ENCODE measurements at regions not wholly inside any gene's neighbourhood (a gene's known extent, or its start where the extent isn't known, plus 50 kb on each side); places are given as distances from the start of the nearest gene placed in this dataset.

DNA sequence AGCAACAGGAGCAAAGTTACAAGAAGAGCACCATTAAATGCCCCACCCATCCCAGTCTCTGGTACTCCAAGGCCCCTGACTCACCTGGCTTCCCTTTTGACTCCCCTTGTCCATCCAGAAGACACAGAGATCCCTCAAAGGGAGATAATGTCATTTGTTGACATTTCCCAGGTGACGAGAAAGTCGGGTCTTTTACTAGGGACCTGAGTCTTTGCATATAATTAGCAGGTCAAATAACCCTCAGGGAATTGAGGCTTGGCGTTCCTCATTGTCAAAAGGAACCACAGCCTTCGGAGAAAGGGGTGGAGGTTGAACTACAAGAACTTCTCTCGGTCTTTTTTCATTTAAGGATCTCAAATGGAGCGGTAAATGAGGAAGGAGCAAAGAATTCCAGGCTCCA lies 133.2 kb downstream of the PROX1 start:
- peaks cover 11% of the 10 kb centered on the region for H3K36me3 Mint-ChIP-seq
- H3K4me3 Mint-ChIP-seq, result no peak overlapping the region
- no peak overlapping the region for H3K27ac Mint-ChIP-seq
- TF ChIP-seq ZNF121 (CRISPR knock-in tag; IDR thresholded peaks at IDR 0.05) (no peak), ESRRA (CRISPR knock-in tag; IDR thresholded peaks at IDR 0.05; ENCODE audit: borderline replicate concordance) (no peak), NR1H2 (CRISPR knock-in tag; IDR thresholded peaks at IDR 0.05) (no peak), NFE2L1 (CRISPR knock-in tag; IDR thresholded peaks at IDR 0.05) (no peak), USF2 (CRISPR knock-in tag; IDR thresholded peaks at IDR 0.05) (no peak), GTF2I (CRISPR knock-in tag; conservative IDR thresholded peaks at IDR 0.05) (no peak), MXD4 (CRISPR knock-in tag; IDR thresholded peaks at IDR 0.05; ENCODE audit: borderline replicate concordance) (no peak), FOXJ3 (CRISPR knock-in tag; IDR thresholded peaks at IDR 0.05; ENCODE audit: borderline replicate concordance) (no peak), PRRX2 (CRISPR knock-in tag; IDR thresholded peaks at IDR 0.05) (no peak), IRF2 (CRISPR knock-in tag; IDR thresholded peaks at IDR 0.05; ENCODE audit: borderline replicate concordance, low read depth) (no peak), ZBTB43 (CRISPR knock-in tag; IDR thresholded peaks at IDR 0.05) (no peak), ZNF425 (CRISPR knock-in tag; conservative IDR thresholded peaks at IDR 0.05) (no peak)
- H3K9me3 Mint-ChIP-seq, result peaks cover 21% of the 10 kb centered on the region
- peaks cover 26% of the 10 kb centered on the region for H3K4me1 Mint-ChIP-seq
- POLR2A ChIA-PET, result no interaction called here
- H3K27me3 Mint-ChIP-seq (ENCODE audit: low read depth), result peaks cover 12% of the 10 kb centered on the region; the same call in 1 of the 2 replicates
- ATAC-seq (no peak), DNase-seq (ENCODE audit: low spot score) (no peak)
- CTCF ChIA-PET, result no interaction called here

DNA sequence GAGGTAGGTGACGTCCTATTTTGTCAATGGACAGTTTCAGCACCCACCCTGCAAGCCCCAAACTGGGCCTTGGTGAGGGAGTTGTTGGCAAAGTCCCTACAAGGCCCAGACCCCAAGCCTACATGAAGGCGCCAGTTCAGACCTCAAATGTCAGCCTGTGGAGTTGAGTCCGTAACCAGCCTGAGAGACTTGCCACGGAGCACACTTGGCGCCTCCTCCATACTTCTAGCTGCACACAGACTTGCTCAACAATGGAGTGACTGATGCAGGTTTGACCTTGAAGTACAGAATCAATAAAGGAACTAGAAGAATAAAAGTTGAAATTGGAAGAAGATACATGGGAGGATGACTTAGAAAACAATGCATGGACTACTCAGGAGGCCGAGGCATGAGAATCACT lies 134.3 kb downstream of the PROX1 start:
- Mint-ChIP-seq H3K4me1 (peaks cover 26% of the 10 kb centered on the region), H3K4me3 (no peak overlapping the region), H3K27ac (no peak overlapping the region), H3K27me3 (ENCODE audit: low read depth) (peaks cover 8% of the 10 kb centered on the region; the same call in 1 of the 2 replicates), H3K9me3 (peaks cover 17% of the 10 kb centered on the region), H3K36me3 (peaks cover 8% of the 10 kb centered on the region)
- TF ChIP-seq, protein P1, sequence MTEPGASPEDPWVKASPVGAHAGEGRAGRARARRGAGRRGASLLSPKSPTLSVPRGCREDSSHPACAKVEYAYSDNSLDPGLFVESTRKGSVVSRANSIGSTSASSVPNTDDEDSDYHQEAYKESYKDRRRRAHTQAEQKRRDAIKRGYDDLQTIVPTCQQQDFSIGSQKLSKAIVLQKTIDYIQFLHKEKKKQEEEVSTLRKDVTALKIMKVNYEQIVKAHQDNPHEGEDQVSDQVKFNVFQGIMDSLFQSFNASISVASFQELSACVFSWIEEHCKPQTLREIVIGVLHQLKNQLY (CRISPR knock-in tag; IDR thresholded peaks at IDR 0.05), result no peak
- TF ChIP-seq IRF2 (CRISPR knock-in tag; IDR thresholded peaks at IDR 0.05; ENCODE audit: borderline replicate concordance, low read depth) (no peak), HMGA2 (CRISPR knock-in tag; IDR thresholded peaks at IDR 0.05) (no peak), ESRRA (CRISPR knock-in tag; IDR thresholded peaks at IDR 0.05; ENCODE audit: borderline replicate concordance) (no peak), ZNF281 (CRISPR knock-in tag; IDR thresholded peaks at IDR 0.05) (no peak), ZNF425 (CRISPR knock-in tag; conservative IDR thresholded peaks at IDR 0.05) (no peak)
- TF ChIP-seq, protein P2, sequence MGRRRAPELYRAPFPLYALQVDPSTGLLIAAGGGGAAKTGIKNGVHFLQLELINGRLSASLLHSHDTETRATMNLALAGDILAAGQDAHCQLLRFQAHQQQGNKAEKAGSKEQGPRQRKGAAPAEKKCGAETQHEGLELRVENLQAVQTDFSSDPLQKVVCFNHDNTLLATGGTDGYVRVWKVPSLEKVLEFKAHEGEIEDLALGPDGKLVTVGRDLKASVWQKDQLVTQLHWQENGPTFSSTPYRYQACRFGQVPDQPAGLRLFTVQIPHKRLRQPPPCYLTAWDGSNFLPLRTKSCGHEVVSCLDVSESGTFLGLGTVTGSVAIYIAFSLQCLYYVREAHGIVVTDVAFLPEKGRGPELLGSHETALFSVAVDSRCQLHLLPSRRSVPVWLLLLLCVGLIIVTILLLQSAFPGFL (CRISPR knock-in tag; IDR thresholded peaks at IDR 0.05; ENCODE audit: borderline replicate concordance), result no peak
- TF ChIP-seq, protein P3, sequence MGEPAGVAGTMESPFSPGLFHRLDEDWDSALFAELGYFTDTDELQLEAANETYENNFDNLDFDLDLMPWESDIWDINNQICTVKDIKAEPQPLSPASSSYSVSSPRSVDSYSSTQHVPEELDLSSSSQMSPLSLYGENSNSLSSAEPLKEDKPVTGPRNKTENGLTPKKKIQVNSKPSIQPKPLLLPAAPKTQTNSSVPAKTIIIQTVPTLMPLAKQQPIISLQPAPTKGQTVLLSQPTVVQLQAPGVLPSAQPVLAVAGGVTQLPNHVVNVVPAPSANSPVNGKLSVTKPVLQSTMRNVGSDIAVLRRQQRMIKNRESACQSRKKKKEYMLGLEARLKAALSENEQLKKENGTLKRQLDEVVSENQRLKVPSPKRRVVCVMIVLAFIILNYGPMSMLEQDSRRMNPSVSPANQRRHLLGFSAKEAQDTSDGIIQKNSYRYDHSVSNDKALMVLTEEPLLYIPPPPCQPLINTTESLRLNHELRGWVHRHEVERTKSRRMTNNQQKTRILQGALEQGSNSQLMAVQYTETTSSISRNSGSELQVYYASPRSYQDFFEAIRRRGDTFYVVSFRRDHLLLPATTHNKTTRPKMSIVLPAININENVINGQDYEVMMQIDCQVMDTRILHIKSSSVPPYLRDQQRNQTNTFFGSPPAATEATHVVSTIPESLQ (CRISPR knock-in tag; IDR thresholded peaks at IDR 0.05), result no peak
- POLR2A ChIA-PET, result interaction anchor here (0.6 to 1.3 kb wide), 3 partner anchors 14 to 133 kb away, joined by 4 to 7 read pairs (median 6); no protein-coding TSS in a partner anchor
- CTCF ChIA-PET, result interaction anchor here (0.8 to 1.9 kb wide), 5 partner anchors 34 to 558 kb away, joined by 4 to 16 read pairs (median 7); no protein-coding TSS in a partner anchor
- DNase-seq (ENCODE audit: low spot score) (no peak), ATAC-seq (no peak)

Measured in WTC11 (cell line).